ENCODE measurements at regions not wholly inside any gene's neighbourhood (a gene's known extent, or its start where the extent isn't known, plus 50 kb on each side); places are given as distances from the start of the nearest gene placed in this dataset.

GRCh38 chr6:150664091-150664490 is 64.4 kb downstream of the PLEKHG1 start (continued):
- TF ChIP-seq ZBTB40 (IDR thresholded peaks at IDR 0.05; ENCODE audit: borderline replicate concordance) = no peak
- no peak for TF ChIP-seq TCF3 (IDR thresholded peaks at IDR 0.05; ENCODE audit: borderline replicate concordance, insufficient read depth, low read depth, low read length)
- no peak for TF ChIP-seq RAD51 (IDR thresholded peaks at IDR 0.05)
- TF ChIP-seq RELA (IDR thresholded peaks at IDR 0.05; ENCODE audit: borderline replicate concordance, partially characterized antibody) = no peak
- no peak for TF ChIP-seq ZNF687 (IDR thresholded peaks at IDR 0.05)
- TF ChIP-seq ZNF384 (IDR thresholded peaks at IDR 0.05; ENCODE audit: borderline replicate concordance, low read depth, low read length) = no peak

All from GM12878 (cell line).